PC-9 (cell line): ENCODE measurements at regions not wholly inside any gene's neighbourhood (a gene's known extent, or its start where the extent isn't known, plus 50 kb on each side); places are given as distances from the start of the nearest gene placed in this dataset.

Source experiments
- EZH2 ChIP-seq: fragments of 200-600 bp; sonication (generic); IDR thresholded peaks from 2 replicates; pipeline ENCODE4 v1.8.0; 2017; ENCODE audit warnings: antibody characterized with exemption, low read depth
- TF ChIP-seq, protein P1 (sequence below): fragments of 200-600 bp; sonication (generic); conservative IDR thresholded peaks from 2 replicates; pipeline ENCODE4 v1.6.1; 2017; ENCODE audit warnings: mixed run types, antibody characterized with exemption, mild to moderate bottlenecking, moderate library complexity

DNA sequence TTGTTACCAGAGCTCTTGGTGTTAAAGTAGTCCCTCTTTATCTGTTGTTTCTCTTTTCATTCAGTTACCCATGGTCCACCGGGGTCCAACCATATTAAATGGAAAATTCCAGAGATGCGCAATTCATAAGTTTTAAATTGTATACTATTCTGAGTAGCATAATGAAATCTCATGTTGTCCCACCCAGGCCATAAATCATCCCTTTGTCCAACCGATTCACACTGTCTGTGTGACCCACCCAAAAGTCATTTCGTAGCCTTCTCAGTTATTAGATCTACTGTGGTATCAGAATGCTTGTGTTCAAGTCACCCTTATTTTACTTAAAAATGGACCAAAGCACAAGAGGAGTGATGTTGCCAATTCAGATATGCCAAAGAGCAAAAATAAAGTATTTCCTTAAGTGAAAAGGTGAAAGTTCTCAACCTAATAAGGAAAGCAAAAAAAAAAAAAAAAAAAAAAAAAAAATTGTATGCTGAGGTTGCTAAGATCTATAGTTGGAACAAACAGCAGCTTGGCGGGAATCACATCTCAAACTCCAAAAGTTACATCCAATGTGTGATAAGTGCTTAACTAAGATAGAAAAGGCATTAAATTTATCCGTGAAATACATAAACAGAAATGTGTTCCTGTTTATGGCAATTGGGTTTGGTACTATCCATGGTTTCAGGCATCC is 106.8 kb upstream of the GPBP1 start:
- TF ChIP-seq, protein P1, sequence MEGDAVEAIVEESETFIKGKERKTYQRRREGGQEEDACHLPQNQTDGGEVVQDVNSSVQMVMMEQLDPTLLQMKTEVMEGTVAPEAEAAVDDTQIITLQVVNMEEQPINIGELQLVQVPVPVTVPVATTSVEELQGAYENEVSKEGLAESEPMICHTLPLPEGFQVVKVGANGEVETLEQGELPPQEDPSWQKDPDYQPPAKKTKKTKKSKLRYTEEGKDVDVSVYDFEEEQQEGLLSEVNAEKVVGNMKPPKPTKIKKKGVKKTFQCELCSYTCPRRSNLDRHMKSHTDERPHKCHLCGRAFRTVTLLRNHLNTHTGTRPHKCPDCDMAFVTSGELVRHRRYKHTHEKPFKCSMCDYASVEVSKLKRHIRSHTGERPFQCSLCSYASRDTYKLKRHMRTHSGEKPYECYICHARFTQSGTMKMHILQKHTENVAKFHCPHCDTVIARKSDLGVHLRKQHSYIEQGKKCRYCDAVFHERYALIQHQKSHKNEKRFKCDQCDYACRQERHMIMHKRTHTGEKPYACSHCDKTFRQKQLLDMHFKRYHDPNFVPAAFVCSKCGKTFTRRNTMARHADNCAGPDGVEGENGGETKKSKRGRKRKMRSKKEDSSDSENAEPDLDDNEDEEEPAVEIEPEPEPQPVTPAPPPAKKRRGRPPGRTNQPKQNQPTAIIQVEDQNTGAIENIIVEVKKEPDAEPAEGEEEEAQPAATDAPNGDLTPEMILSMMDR = no peak
- no peak for TF ChIP-seq EZH2
